ENCODE measurements at regions not wholly inside any gene's neighbourhood (a gene's known extent, or its start where the extent isn't known, plus 50 kb on each side); places are given as distances from the start of the nearest gene placed in this dataset.
"Not testable (repeated sequence)": the region's sequence is repeated elsewhere in the genome, so short reads cannot be mapped to it uniquely, and the experiment has no call there.

DNA sequence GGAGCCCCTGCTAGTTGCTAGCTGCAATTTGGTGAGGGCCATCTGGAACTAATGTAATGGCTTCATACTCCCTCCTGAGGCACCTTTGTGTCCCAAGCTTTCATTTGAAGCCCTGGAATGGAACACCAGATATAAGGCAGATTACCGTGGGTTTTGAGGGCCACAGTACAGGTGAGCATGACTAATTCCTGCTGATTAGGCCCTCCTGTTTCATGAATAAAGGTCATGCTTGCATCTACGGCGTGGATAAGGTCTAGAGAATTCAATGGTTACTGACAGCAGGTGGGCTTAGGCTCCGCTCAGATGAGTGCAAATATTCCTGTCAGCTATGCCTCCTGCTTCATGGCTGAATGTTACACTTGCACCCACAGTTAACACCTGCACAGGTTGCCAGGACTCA, 495.4 kb downstream of the NAP1L3 start:
- no CpG with 5 or more reads among the region's 4 CpGs for WGBS (ENCODE audit: extremely low coverage, insufficient coverage, low lambda C conversion rate)
- H3K56ac ChIP-seq (ENCODE audit: low read length) = no peak overlapping the region

DNA sequence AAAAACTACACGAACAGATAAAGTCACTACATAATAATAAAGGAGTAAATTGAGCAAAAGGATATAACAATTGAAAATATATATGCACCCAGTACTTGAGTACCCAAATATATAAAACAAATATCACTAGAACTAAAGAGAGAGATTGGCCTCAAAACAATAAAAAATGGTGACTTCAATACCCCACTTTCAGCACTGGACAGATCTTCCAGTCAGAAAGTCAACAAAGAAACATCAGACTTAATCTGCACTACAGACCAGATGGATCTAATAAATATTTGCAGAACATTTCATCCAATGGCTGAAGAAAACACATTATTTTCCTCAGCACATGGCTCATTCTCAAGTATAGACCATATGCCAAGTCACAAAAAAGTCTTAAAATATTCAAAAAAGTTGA, 503.6 kb downstream of the NAP1L3 start:
- no peak for DNase-seq
- Histone ChIP-seq H2AK5ac (ENCODE audit: low read length) (no peak overlapping the region), H3K9ac (ENCODE audit: low read length) (no peak overlapping the region), H2BK120ac (ENCODE audit: low read depth, low read length) (no peak overlapping the region), H4K8ac (ENCODE audit: low read depth, low read length) (no peak overlapping the region), H3K23ac (ENCODE audit: low read length) (no peak overlapping the region), H3K4me2 (ENCODE audit: low read length) (no peak overlapping the region), H3K18ac (ENCODE audit: low read length) (no peak overlapping the region), H3K27ac (ENCODE audit: low read depth, low read length) (no peak overlapping the region), H2BK15ac (replicated peaks; ENCODE audit: low read depth) (no peak overlapping the region), H3K79me1 (ENCODE audit: low read length) (no peaks in the 10 kb centered on the region), H2BK5ac (ENCODE audit: low read length) (no peak overlapping the region), H3K4ac (ENCODE audit: low read depth, low read length) (no peak overlapping the region), H3K56ac (ENCODE audit: low read length) (no peak overlapping the region), H3K36me3 (ENCODE audit: control insufficient read depth, insufficient read depth, low read length) (no peaks in the 10 kb centered on the region), H3K79me2 (ENCODE audit: control insufficient read depth, insufficient read depth, low read length) (no peaks in the 10 kb centered on the region), H4K5ac (ENCODE audit: low read length) (no peak overlapping the region), H3K27me3 (ENCODE audit: insufficient read depth, low read length, poor library complexity) (no peaks in the 10 kb centered on the region), H3K4me3 (ENCODE audit: low read length) (no peak overlapping the region), H3K4me1 (ENCODE audit: control insufficient read depth, low read depth, low read length) (no peaks in the 10 kb centered on the region)
- no CpG with 5 or more reads among the region's 1 CpG for WGBS (ENCODE audit: extremely low coverage, insufficient coverage, low lambda C conversion rate)

More for the DNA sequence above, 495.4 kb downstream of the NAP1L3 start:
- no peaks in the 10 kb centered on the region for H3K79me1 ChIP-seq (ENCODE audit: low read length)
- H4K8ac ChIP-seq (ENCODE audit: low read depth, low read length) = no peak overlapping the region
- H3K79me2 ChIP-seq (ENCODE audit: control insufficient read depth, insufficient read depth, low read length) = no peaks in the 10 kb centered on the region
- no peak overlapping the region for H3K4ac ChIP-seq (ENCODE audit: low read depth, low read length)
- H3K9ac ChIP-seq (ENCODE audit: low read length) = no peak overlapping the region
- H3K27me3 ChIP-seq (ENCODE audit: insufficient read depth, low read length, poor library complexity) = no peaks in the 10 kb centered on the region
- H2BK120ac ChIP-seq (ENCODE audit: low read depth, low read length) = no peak overlapping the region
- no peak overlapping the region for H2AK5ac ChIP-seq (ENCODE audit: low read length)
- no peak overlapping the region for H3K23ac ChIP-seq (ENCODE audit: low read length)
- no peak overlapping the region for H4K5ac ChIP-seq (ENCODE audit: low read length)
- H3K27ac ChIP-seq (ENCODE audit: low read depth, low read length) = no peak overlapping the region
- no peak overlapping the region for H2BK15ac ChIP-seq (replicated peaks; ENCODE audit: low read depth)
- H3K4me3 ChIP-seq (ENCODE audit: low read length) = no peak overlapping the region
- no peak overlapping the region for H2BK5ac ChIP-seq (ENCODE audit: low read length)
- no peak overlapping the region for H3K4me2 ChIP-seq (ENCODE audit: low read length)
- no peak overlapping the region for H3K18ac ChIP-seq (ENCODE audit: low read length)
- DNase-seq = no peak
- H3K36me3 ChIP-seq (ENCODE audit: control insufficient read depth, insufficient read depth, low read length) = no peaks in the 10 kb centered on the region
- no peaks in the 10 kb centered on the region for H3K4me1 ChIP-seq (ENCODE audit: control insufficient read depth, low read depth, low read length)

DNA sequence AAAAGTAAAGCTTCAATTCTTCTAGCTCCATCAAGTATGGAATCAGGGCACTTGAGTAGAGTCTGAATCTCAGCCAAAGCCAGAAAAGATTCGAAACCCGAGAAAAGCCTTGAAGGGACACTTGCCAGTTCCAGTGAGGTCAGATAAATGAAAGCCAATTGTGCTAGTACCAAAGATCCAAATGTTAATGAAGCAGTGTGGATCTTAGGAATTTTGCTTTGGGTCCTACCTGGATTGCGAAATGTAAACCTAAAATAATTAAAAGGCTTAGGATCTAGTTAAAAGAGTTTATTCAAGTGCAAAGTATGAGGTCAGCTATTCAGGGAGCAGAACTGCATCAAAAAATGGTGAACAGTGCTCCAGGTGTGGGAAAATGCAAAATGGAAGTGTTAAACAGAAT, 552.6 kb downstream of the NAP1L3 start:
- no peak overlapping the region for H2AK5ac ChIP-seq (ENCODE audit: low read length)
- no peak overlapping the region for H3K4me2 ChIP-seq (ENCODE audit: low read length)
- H3K4me1 ChIP-seq (ENCODE audit: control insufficient read depth, low read depth, low read length) = no peaks in the 10 kb centered on the region
- no peak overlapping the region for H3K56ac ChIP-seq (ENCODE audit: low read length)
- H3K4me3 ChIP-seq (ENCODE audit: low read length) = no peak overlapping the region
- no peak overlapping the region for H3K23ac ChIP-seq (ENCODE audit: low read length)
- no peaks in the 10 kb centered on the region for H3K79me1 ChIP-seq (ENCODE audit: low read length)
- H2BK15ac ChIP-seq (replicated peaks; ENCODE audit: low read depth) = no peak overlapping the region
- H3K27me3 ChIP-seq (ENCODE audit: insufficient read depth, low read length, poor library complexity) = no peaks in the 10 kb centered on the region
- no peak overlapping the region for H4K8ac ChIP-seq (ENCODE audit: low read depth, low read length)
- no CpG with 5 or more reads among the region's 3 CpGs for WGBS (ENCODE audit: extremely low coverage, insufficient coverage, low lambda C conversion rate)
- no peak overlapping the region for H3K9ac ChIP-seq (ENCODE audit: low read length)
- H3K79me2 ChIP-seq (ENCODE audit: control insufficient read depth, insufficient read depth, low read length) = no peaks in the 10 kb centered on the region
- no peak for DNase-seq
- H3K27ac ChIP-seq (ENCODE audit: low read depth, low read length) = no peak overlapping the region
- no peak overlapping the region for H4K5ac ChIP-seq (ENCODE audit: low read length)
- no peak overlapping the region for H2BK120ac ChIP-seq (ENCODE audit: low read depth, low read length)
- H2BK5ac ChIP-seq (ENCODE audit: low read length) = no peak overlapping the region
- no peak overlapping the region for H3K4ac ChIP-seq (ENCODE audit: low read depth, low read length)
- no peak overlapping the region for H3K18ac ChIP-seq (ENCODE audit: low read length)
- H3K36me3 ChIP-seq (ENCODE audit: control insufficient read depth, insufficient read depth, low read length) = no peaks in the 10 kb centered on the region

DNA sequence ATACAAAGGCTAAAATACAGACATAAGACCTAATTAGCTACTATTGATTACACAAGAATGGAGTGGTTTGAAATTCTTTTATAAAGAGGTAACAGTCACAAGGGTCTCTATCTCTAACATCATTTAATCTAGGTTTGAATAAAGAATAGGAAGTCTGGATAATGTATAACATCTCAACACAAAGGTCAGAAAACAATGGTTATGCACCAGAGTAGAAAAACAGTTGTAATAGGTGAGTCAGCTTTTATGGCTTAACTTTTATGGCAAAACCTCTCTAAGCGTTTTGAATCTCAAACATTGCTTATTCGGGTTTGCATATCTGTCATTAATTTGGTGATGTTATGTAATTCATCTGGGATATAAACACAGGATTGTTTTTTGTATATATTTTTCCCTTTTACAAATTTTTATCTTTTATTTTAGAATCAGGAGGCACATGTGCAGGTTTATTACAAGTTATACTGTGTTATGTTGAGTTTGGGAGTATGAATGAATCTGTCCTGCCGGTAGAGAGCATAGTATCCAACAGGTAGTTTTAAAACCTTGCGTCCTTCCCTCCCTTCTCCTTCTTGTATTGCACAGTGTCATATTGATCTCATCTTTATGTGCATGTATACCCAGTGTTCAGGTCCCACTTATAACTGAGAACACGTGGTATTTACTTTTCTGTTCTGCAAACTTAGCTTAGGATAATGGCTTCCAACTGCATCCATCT, 569.9 kb downstream of the NAP1L3 start:
- not testable (repeated sequence) for H4K8ac ChIP-seq (ENCODE audit: low read depth, low read length); H3K27me3 ChIP-seq (ENCODE audit: insufficient read depth, low read length, poor library complexity); H3K9ac ChIP-seq (ENCODE audit: low read length); H3K4ac ChIP-seq (ENCODE audit: low read depth, low read length); H3K79me2 ChIP-seq (ENCODE audit: control insufficient read depth, insufficient read depth, low read length); H3K56ac ChIP-seq (ENCODE audit: low read length); H3K27ac ChIP-seq (ENCODE audit: low read depth, low read length); H2BK15ac ChIP-seq (replicated peaks; ENCODE audit: low read depth); H3K18ac ChIP-seq (ENCODE audit: low read length); H2AK5ac ChIP-seq (ENCODE audit: low read length); H3K4me3 ChIP-seq (ENCODE audit: low read length); H2BK120ac ChIP-seq (ENCODE audit: low read depth, low read length); H3K79me1 ChIP-seq (ENCODE audit: low read length); H2BK5ac ChIP-seq (ENCODE audit: low read length); H3K36me3 ChIP-seq (ENCODE audit: control insufficient read depth, insufficient read depth, low read length); H3K4me1 ChIP-seq (ENCODE audit: control insufficient read depth, low read depth, low read length); H3K4me2 ChIP-seq (ENCODE audit: low read length); H3K23ac ChIP-seq (ENCODE audit: low read length); H4K5ac ChIP-seq (ENCODE audit: low read length); DNase-seq
- WGBS (ENCODE audit: extremely low coverage, insufficient coverage, low lambda C conversion rate) = no CpG with 5 or more reads among the region's 5 CpGs

DNA sequence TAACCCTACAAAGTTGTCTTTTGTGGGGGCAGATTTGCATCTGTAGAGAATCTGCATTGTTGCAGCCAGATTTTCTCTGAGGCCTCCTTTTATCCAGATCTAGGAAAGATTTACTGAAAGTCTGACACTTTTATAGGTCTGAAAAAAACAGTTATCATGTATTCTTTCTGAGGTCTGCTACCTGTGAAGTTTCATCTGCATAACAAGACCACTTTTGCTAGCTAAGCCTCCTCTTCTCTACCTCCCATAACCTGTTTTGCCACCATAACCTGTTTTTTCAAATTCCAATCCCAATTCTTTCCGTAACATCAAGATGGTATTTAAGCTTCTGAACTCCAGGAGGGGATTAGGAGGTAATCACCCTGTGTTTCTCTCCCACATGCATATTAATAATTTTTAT, 577.8 kb downstream of the NAP1L3 start:
- H4K5ac ChIP-seq (ENCODE audit: low read length); H3K36me3 ChIP-seq (ENCODE audit: control insufficient read depth, insufficient read depth, low read length); H3K79me1 ChIP-seq (ENCODE audit: low read length); H3K27me3 ChIP-seq (ENCODE audit: insufficient read depth, low read length, poor library complexity); H3K4me2 ChIP-seq (ENCODE audit: low read length); H3K9ac ChIP-seq (ENCODE audit: low read length); H3K27ac ChIP-seq (ENCODE audit: low read depth, low read length); H2AK5ac ChIP-seq (ENCODE audit: low read length); H2BK120ac ChIP-seq (ENCODE audit: low read depth, low read length); H3K79me2 ChIP-seq (ENCODE audit: control insufficient read depth, insufficient read depth, low read length); H3K23ac ChIP-seq (ENCODE audit: low read length); H3K4me1 ChIP-seq (ENCODE audit: control insufficient read depth, low read depth, low read length); H3K56ac ChIP-seq (ENCODE audit: low read length); H2BK5ac ChIP-seq (ENCODE audit: low read length); H3K4ac ChIP-seq (ENCODE audit: low read depth, low read length); H3K18ac ChIP-seq (ENCODE audit: low read length); H4K8ac ChIP-seq (ENCODE audit: low read depth, low read length); H3K4me3 ChIP-seq (ENCODE audit: low read length); H2BK15ac ChIP-seq (replicated peaks; ENCODE audit: low read depth): not testable (repeated sequence)
- WGBS (ENCODE audit: extremely low coverage, insufficient coverage, low lambda C conversion rate) = no CpG with 5 or more reads among the region's 1 CpG
- DNase-seq = peak; percentile 6

DNA sequence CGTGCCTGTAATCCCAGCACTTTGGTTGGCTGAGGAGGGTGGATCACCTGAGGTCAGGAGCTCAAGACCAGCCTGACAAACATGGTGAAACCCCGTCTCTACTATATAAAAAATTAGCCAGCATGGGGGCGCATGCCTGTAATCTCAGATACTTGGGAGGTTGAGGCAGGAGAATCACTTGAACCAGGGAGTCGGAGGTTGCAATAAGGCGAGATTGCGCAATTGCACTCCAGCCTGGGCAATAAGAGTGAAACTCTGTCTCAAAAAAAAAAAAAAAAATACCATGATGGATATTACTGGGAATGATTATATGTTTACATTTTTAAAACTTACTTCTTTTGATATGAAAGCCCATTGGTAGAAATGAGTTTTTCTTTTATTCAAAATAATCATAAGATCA, 594.5 kb downstream of the NAP1L3 start:
- H2BK120ac ChIP-seq (ENCODE audit: low read depth, low read length); H2BK5ac ChIP-seq (ENCODE audit: low read length); H3K79me2 ChIP-seq (ENCODE audit: control insufficient read depth, insufficient read depth, low read length); H3K27ac ChIP-seq (ENCODE audit: low read depth, low read length); H3K79me1 ChIP-seq (ENCODE audit: low read length); H3K23ac ChIP-seq (ENCODE audit: low read length); H3K4me1 ChIP-seq (ENCODE audit: control insufficient read depth, low read depth, low read length); H3K4me3 ChIP-seq (ENCODE audit: low read length); H4K5ac ChIP-seq (ENCODE audit: low read length); H2AK5ac ChIP-seq (ENCODE audit: low read length); H3K4me2 ChIP-seq (ENCODE audit: low read length); DNase-seq; H3K56ac ChIP-seq (ENCODE audit: low read length); H3K36me3 ChIP-seq (ENCODE audit: control insufficient read depth, insufficient read depth, low read length); H3K27me3 ChIP-seq (ENCODE audit: insufficient read depth, low read length, poor library complexity); H4K8ac ChIP-seq (ENCODE audit: low read depth, low read length); H3K18ac ChIP-seq (ENCODE audit: low read length); H3K9ac ChIP-seq (ENCODE audit: low read length); H3K4ac ChIP-seq (ENCODE audit: low read depth, low read length); H2BK15ac ChIP-seq (replicated peaks; ENCODE audit: low read depth): not testable (repeated sequence)
- no CpG with 5 or more reads among the region's 6 CpGs for WGBS (ENCODE audit: extremely low coverage, insufficient coverage, low lambda C conversion rate)

Measured in mesendoderm (in vitro differentiated cells).